WERI-Rb-1 (cell line): ENCODE measurements at regions not wholly inside any gene's neighbourhood (a gene's known extent, or its start where the extent isn't known, plus 50 kb on each side); places are given as distances from the start of the nearest gene placed in this dataset.
"Not testable (repeated sequence)": the region's sequence is repeated elsewhere in the genome, so short reads cannot be mapped to it uniquely, and the experiment has no call there.

Experiments used
- DNase-seq: peaks from one replicate; pipeline ENCODE4 v3.0.0-alpha.2; 2020
- H3K27ac ChIP-seq: fragments of 250-450 bp; sonication (Bioruptor Pico); 2 replicates; pipeline ENCODE4 v1.5.1; 2020; ENCODE audit warnings: mild to moderate bottlenecking, moderate library complexity
- H3K27me3 ChIP-seq: fragments of 250-450 bp; sonication (Bioruptor Pico); 2 replicates; pipeline ENCODE4 v1.5.1; 2021; ENCODE audit warnings: mild to moderate bottlenecking, low read depth, moderate library complexity; ENCODE audit not compliant: insufficient read depth, severe bottlenecking
- H3K36me3 ChIP-seq: fragments of 250-450 bp; sonication (Bioruptor Pico); 2 replicates; pipeline ENCODE4 v1.5.1; 2020; ENCODE audit warnings: mild to moderate bottlenecking, moderate library complexity
- H3K4me3 ChIP-seq: 2 replicates; pipeline ENCODE4 v1.5.1; 2011; ENCODE audit warnings: low read depth, mild to moderate bottlenecking, control low read depth, low read length
- H3K9me3 ChIP-seq: fragments of 250-450 bp; sonication (Bioruptor Pico); 2 replicates; pipeline ENCODE4 v1.5.1; 2021; ENCODE audit warnings: mild to moderate bottlenecking, moderate library complexity; ENCODE audit not compliant: severe bottlenecking
- TF ChIP-seq, protein P1 (sequence below): IDR thresholded peaks from 2 replicates; pipeline ENCODE4 v1.5.1; 2011; ENCODE audit warnings: low read depth, mild to moderate bottlenecking, control low read depth, inconsistent platforms, low read length

DNA sequence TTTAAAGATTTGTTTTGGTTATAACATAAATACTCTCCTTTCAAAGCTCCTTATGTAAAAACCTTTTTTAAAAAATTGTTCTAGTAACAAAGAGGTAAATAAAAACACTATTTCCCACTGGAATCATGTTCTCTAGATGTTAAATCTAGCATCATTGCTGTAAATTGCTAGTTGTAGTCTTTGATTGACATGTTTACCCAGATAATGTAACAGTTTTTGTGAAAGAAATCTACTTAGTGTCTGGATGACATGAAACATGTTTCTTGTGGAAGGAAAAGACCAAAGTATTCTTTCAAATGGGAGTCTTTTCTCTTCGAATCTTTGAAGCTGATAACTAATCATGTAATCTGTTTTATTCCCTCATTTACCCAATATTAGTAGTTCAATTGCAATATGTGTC, 1565.9 kb upstream of the WWC1 start:
- Histone ChIP-seq H3K9me3 (no peaks in the 10 kb centered on the region), H3K4me3 (no peak overlapping the region), H3K27ac (no peak overlapping the region), H3K27me3 (no peaks in the 10 kb centered on the region), H3K36me3 (no peaks in the 10 kb centered on the region)
- DNase-seq: no peak
- TF ChIP-seq, protein P1, sequence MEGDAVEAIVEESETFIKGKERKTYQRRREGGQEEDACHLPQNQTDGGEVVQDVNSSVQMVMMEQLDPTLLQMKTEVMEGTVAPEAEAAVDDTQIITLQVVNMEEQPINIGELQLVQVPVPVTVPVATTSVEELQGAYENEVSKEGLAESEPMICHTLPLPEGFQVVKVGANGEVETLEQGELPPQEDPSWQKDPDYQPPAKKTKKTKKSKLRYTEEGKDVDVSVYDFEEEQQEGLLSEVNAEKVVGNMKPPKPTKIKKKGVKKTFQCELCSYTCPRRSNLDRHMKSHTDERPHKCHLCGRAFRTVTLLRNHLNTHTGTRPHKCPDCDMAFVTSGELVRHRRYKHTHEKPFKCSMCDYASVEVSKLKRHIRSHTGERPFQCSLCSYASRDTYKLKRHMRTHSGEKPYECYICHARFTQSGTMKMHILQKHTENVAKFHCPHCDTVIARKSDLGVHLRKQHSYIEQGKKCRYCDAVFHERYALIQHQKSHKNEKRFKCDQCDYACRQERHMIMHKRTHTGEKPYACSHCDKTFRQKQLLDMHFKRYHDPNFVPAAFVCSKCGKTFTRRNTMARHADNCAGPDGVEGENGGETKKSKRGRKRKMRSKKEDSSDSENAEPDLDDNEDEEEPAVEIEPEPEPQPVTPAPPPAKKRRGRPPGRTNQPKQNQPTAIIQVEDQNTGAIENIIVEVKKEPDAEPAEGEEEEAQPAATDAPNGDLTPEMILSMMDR: no peak

DNA sequence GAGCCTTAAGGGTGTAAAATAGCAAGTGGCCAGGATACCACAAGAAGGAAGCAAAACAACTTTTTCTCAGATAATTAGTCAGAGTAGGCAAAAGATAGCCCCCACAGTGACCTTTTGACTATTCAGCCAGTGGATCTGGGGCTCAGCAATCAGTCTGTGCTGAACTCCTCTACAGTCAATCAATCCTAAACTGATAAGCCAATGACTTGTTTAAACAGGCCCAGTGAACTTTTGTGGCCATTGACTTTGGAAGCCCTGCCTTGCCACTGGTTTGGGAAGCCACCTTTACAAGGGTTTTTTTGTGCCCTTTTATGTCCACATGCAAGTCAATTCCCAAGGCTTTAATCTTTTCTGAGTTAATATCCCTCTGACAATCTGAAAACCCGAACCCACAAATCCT, 1565.0 kb upstream of the WWC1 start:
- TF ChIP-seq, protein P1: no peak
- no peak for DNase-seq
- no peaks in the 10 kb centered on the region for H3K9me3 ChIP-seq

DNA sequence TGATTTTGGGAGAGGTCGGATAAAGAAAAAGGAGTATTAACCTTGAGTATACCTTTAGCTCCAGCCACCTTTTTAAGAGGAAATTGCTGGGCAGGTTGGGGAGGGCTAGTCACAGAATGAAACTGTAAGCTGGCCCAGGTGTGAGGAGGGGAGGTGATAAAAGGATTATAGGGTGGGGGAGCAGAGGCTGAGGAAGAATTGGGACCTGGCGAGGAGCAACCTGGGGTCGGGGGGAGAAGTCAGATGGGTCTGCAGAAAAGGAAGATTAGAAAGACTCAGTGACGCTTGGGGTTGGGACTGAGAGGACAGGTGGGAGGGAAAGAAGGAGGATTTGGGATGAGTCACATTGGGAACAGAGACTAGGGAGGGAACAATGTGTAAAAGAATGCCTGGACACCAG, 1548.5 kb upstream of the WWC1 start:
- not testable (repeated sequence) for H3K27me3 ChIP-seq, H3K27ac ChIP-seq, H3K36me3 ChIP-seq, H3K9me3 ChIP-seq, DNase-seq, H3K4me3 ChIP-seq

More for the DNA sequence above, 1565.0 kb upstream of the WWC1 start:
- no peaks in the 10 kb centered on the region for H3K36me3 ChIP-seq
- no peak overlapping the region for H3K27ac ChIP-seq
- H3K27me3 ChIP-seq: no peaks in the 10 kb centered on the region
- H3K4me3 ChIP-seq: no peak overlapping the region

DNA sequence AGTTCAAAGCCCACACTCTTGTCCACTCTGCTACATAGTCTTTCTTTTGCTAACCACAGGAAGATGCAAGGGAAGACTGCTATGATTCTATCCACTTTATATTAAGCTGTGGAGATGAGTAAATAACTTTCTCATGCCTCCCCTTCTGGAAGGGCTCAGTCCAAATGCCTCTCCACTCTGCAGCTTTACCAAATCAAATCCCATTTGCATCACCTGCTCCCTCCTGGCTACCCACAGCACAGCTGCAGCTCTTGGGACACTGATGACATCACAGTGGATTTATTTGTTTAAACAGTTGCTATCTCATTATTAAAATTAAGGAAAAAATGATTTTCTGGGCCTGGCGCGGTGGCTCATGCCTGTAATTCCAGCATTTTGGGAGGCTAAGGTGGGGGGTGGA, 1544.9 kb upstream of the WWC1 start:
- Histone ChIP-seq H3K4me3 (no peak overlapping the region), H3K27ac (no peak overlapping the region), H3K9me3 (no peaks in the 10 kb centered on the region), H3K36me3 (no peaks in the 10 kb centered on the region), H3K27me3 (no peaks in the 10 kb centered on the region)
- DNase-seq: no peak
- TF ChIP-seq, protein P1: no peak

DNA sequence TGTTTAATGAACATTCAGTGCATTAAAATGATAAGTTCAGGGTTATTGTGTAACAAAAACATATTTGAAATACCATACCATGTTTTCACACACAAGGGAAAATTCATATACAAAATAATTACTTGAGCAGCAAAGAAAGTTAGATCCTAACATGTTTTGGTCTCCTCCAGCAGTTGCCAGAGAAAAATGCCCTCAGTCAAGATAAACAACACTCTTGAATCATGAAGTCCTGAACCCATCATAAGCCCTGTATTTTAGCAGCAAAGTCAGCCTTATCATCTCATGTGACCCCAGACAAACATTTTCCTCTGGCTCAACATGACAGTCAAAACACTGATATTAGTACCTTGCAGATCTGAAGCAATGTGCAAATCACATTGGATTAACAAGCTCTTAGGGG, 1541.1 kb upstream of the WWC1 start:
- no peak overlapping the region for H3K4me3 ChIP-seq
- H3K27ac ChIP-seq: no peak overlapping the region
- DNase-seq: no peak
- H3K27me3 ChIP-seq: no peaks in the 10 kb centered on the region
- TF ChIP-seq, protein P1: no peak
- H3K9me3 ChIP-seq: no peaks in the 10 kb centered on the region
- H3K36me3 ChIP-seq: no peaks in the 10 kb centered on the region

DNA sequence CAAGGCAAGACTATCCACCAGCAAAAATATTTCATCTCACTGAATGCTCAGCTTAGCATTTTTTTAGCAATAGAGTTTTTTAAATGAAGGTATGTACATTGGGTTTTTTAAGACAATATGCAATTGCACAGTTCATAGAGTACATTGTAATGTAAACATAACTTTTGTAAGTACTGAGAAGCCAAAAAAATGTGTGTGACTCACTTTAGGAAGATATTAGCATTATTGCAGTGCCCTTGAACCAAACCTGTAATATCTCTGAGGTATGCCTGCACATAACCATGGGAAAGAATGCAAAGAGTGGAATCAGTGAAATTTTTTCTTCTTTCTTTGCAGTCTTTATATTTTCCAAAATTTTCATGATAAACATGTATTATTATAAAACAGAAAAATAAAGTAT, 1533.3 kb upstream of the WWC1 start:
- DNase-seq: no peak
- H3K36me3 ChIP-seq: no peaks in the 10 kb centered on the region
- no peak overlapping the region for H3K27ac ChIP-seq
- no peaks in the 10 kb centered on the region for H3K27me3 ChIP-seq
- H3K4me3 ChIP-seq: no peak overlapping the region
- TF ChIP-seq, protein P1: no peak
- H3K9me3 ChIP-seq: no peaks in the 10 kb centered on the region
